ENCODE measurements at regions not wholly inside any gene's neighbourhood (a gene's known extent, or its start where the extent isn't known, plus 50 kb on each side); places are given as distances from the start of the nearest gene placed in this dataset.
"Not testable (repeated sequence)": the region's sequence is repeated elsewhere in the genome, so short reads cannot be mapped to it uniquely, and the experiment has no call there.

DNA sequence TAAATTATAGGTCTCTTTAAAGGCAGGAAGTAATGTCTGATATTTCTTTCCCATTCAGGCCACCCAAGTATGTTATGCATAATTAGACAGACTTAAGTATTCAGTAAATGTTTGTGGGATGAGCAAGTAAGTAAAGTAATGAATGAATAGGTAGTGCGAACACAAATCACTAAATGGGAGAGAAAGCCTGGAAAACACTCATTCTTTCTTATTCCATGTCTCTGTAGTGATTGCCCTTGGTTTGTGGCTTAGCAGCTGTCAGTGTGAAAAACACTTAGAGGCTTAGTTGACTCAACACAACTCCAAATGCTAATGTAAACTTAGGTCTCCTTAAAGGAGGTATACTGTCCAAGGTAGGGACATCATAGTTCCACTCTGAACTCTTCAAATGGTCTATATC, 182.5 kb downstream of the ZC3H11B start:
- no peak for DNase-seq

DNA sequence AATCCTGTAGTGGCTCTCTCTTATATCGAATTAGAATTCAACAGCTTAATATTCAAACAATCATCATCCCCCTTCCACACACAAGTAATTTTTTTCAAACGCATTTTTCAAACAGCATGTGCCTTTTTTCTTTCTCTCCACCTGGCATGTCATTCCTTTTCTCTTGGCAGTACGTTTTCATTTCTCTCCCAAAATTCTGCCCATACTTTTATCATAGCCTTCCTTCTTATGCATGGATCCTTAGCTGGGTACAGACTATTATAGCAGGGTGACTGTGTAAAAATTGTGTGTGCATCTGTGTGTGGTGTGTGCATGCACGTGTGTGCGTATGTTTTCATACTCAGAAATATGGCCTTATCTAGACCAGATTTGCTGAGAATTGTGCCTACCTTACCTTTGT, 184.3 kb downstream of the ZC3H11B start:
- no peak for DNase-seq

DNA sequence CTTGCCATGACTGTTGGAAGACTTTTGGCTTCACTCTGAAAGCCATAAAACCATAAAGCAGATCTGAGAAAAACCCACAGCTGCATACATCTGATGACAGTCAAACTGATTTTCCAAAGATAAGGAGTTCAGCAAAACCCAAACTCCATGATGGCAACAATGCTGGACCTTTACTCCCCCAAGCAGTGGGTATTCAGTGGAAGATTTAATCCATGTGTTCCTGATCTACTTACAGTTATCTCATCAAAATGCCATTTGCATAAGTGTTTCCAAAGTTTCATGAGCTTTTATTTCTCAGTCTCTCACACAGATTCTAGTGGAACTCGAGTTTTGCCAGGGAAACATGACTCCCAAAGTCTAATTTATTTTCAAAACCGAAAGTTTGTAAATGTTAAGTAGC, 184.9 kb downstream of the ZC3H11B start:
- no peak for DNase-seq

DNA sequence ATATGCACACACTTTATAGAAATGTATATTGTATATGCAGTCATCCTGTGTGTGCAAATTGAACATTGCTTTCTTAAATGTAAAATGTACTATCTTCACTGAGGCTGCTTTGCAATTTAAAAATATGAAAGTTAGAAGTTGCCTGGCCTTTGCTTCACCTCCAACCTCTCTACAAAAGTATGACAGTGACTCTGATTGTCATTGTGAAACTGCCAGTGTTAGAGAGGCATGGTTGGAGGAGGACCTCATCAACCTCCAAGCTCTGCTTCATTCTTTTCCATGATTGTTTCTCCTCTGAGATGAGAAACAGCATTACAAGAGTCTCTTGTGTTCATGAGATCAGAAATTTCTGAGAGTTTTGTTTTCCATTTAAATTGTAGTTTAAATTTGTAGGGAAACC, 185.5 kb downstream of the ZC3H11B start:
- DNase-seq, result no peak

GRCh38 chr1:219422811-219423598, 189.9 kb downstream of the ZC3H11B start:
- DNase-seq, result no peak

- DNase-seq, result no peak
Observed at GRCh38 chr1:219420913-219421312, 192.0 kb downstream of the ZC3H11B start.

DNA sequence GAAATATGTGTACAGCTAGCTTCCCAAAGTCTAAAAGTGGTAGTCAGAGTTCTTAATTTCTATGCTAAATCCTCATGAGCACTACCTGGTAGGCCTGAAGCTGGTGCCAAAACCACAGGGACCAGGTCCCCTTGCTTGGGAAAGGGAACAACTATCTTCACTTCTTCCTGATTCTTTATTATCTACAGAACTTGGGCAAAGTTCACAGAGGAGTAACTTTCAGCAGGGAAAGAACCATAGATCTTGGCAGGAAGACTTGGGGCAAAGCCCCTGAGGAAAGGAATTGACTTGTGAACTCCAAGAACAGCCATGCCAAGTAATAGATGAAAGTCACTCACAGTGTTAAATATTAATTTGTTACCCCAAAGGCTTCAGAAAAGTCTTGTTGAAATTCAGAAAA, 193.0 kb downstream of the ZC3H11B start:
- DNase-seq, result no peak

GRCh38 chr1:219419065-219419464, 193.8 kb downstream of the ZC3H11B start:
- no peak for DNase-seq

- DNase-seq, result no peak
Observed at GRCh38 chr1:219417610-219418009, 195.3 kb downstream of the ZC3H11B start.

DNA sequence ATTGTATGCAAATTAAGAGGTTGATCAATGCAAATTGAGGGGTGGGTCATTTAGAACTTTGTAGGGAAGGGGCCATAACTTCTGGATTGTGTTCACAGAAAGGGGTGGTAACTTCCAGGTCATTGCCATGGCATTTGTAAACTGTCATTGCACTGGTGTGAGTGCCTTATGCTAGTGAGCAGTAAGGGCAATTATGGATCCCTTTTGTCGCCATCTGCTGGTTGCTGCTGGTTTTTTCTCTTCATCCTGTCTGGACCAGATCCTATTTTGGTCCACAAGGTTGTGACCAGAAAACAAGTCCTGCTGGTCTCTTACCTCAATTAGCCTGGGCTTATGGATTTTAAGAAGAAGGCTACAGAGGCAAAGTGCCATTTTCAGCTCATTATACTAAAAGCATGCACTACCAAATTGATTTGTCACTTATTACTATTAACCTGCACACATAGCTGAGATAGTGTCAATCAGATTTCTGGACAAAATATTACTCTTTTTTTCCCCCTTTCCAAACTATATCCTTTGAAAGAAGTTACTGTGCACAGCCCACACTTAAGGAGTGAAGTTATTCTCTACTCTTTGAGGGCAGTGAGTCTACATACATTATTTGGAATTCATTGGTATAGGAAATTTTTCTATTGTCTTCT, 196.2 kb downstream of the ZC3H11B start:
- peak; percentile 48 for DNase-seq

- no peak for DNase-seq
Observed at GRCh38 chr1:219415915-219416314, 197.0 kb downstream of the ZC3H11B start.

DNA sequence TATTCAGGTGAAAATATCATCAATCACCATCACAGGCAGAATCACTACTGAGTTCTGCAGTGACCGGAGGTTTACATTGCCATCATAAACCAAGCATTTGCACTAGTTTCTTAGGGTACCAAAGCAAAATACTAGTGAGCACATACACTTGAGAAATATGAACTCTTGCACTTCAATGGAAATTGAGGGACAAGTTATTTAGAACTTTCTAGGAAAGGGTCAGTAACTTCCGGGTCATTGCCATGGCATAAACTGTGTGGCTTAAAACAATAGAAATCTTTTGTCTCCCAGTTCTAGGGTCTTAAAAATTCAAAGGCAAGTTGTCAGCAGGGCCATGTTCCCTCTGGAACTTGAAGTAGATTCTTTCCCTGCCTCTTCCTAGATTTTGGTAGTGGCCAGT, 197.5 kb downstream of the ZC3H11B start:
- no peak for DNase-seq

DNA sequence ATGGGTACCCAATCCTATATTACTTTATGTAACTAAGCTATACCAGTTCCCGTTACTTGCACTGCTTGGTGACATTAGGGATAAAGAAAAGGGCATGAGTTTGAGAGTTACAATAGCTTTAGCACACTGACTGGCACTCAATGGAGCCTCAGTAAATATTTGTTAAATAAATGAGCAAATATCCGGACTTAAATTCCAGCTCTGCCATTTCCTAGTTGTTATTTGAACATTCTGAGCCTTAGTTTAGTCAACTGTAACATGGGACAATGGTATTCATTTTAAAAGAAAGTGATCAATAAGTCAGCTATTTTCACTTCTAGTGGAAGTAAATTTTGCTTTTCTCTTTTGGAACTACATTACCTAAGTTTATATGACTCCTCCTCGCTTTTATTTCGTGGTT, 198.7 kb downstream of the ZC3H11B start:
- no peak for DNase-seq

- DNase-seq, result no peak
Observed at GRCh38 chr1:219413536-219413935, 199.4 kb downstream of the ZC3H11B start.

GRCh38 chr1:219412772-219413171, 200.1 kb downstream of the ZC3H11B start:
- no peak for DNase-seq

GRCh38 chr1:219410721-219411120, 202.2 kb downstream of the ZC3H11B start:
- DNase-seq, result not testable (repeated sequence)

- no peak for DNase-seq
Observed at GRCh38 chr1:219405531-219406331, 207.2 kb downstream of the ZC3H11B start.

- no peak for DNase-seq
Observed at GRCh38 chr1:219404629-219405028, 208.3 kb downstream of the ZC3H11B start.

DNA sequence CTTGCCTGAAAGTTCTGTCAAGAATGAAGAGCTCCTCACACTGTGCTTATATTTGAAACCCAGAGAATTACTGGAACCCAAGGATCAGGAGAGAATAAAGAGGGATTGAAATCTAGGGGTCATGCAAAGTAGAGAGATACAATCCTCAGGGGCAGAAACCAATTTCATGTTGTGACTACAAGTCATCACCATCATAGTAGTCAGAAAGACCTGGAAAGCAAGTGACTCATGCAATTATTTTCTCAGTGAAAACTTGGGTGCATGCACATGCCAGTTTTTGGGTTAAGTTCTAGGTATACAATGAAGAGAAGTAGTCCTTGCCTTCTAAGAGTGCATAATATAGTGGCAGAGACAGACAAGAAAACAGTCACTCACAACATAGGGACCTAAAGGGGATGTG, 210.0 kb downstream of the ZC3H11B start:
- DNase-seq, result no peak

- DNase-seq, result no peak
Observed at GRCh38 chr1:219401724-219402625, 210.9 kb downstream of the ZC3H11B start.

DNA sequence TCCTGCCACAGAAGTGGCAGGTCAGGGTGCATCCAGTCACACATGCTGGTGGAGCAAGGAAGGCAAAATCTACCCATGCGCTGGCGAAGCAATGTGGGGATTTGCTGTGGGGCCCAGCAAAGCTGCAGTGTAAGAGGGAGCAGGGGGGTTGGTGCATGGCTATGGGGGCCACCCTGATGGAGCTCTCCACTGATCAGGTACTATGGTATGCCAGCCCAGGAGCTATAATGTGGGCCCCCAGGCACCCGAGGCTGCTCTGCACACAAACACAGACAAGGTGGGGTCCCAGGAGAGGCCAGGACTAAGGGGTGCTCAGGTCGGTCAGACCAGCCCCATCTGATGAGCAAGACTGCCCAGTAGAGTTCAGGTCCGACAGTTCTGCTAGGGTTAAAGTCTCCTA, 213.5 kb downstream of the ZC3H11B start:
- no peak for DNase-seq

- DNase-seq, result no peak
Observed at GRCh38 chr1:219398815-219399396, 214.0 kb downstream of the ZC3H11B start.
